GM19240 (cell line): ENCODE measurements at regions not wholly inside any gene's neighbourhood (a gene's known extent, or its start where the extent isn't known, plus 50 kb on each side); places are given as distances from the start of the nearest gene placed in this dataset.

Experiments
- DNase-seq: peaks from one replicate; pipeline ENCODE4 v3.0.0; 2011; ENCODE audit warnings: low spot score; ENCODE audit not compliant: insufficient read length

DNA sequence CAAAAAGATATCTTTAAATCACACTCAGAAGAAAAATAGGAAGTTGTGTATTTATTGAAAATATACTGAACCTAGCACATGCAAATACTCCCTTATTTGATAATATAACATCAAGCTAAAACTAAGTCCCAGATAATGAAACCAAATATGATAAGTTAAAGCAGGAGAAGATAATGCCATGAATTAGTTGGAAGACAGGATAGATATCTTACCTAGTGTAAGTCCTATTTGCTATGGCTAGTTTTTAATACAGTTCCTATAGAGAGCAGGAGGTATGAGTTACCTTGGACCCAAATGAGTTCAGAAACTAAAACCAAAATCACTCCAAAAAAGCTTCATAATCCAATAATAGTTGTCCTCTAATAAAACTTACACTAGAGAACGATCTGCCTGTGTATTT, 1407.1 kb upstream of the MIR17HG start:
- no peak for DNase-seq

GRCh38 chr13:89943139-89943538, 1404.3 kb upstream of the MIR17HG start:
- DNase-seq: no peak

DNA sequence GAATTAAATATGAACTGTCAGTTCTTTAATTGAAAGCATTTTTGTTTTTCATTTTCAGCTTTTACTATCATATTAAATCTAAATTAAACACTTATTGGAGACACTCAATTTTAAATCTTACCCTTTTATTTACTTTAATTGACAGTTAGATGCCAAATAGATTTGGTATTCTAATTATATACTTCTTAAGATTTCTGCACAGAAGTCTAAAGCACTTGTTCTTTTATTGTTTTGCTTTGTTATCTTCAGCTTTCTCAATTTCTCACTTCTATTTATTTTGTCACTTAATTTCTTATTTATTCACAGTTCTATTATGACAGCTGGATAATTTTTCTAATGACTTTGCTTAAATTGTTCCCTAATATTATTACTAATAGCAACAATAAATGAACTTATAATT, 1397.3 kb upstream of the MIR17HG start:
- DNase-seq: no peak

DNA sequence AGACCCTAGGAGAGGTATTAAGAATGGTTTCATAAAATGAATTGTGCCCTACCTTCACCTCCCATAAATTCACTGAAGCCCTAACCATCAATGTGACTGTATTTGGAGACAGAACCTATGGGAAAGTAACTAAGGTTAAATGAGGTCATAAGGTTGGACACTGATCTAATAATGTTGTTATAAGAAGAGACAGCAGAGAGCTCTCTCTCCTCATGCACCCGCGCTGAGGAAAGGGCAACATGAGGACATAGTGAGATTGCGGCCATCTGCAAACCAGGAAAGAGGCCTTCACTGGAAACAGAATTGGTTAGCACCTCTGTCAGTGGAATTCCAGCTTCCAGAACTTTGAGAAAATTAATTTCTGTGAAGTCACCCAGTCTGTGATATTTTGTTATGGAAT, 1396.1 kb upstream of the MIR17HG start:
- DNase-seq: no peak

- no peak for DNase-seq
Observed at GRCh38 chr13:89953581-89953980, 1393.9 kb upstream of the MIR17HG start.

DNA sequence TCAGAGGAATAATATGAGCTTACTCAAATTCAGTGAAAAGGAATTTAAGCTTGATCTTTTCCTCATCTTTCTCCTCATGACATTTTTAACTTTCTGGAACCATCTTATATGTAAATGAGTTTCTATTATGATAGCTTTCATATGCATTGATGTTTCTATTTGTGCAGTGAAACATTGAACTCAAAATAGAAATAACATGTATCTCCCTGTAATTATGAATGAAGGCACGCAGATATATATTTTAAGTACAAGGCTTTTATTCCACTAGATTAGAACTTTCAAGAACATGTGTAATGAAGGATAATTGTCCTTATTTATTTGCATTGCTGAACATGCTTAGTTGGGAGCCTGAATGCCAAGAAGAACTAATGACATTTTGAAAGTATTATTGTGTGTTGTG, 1391.7 kb upstream of the MIR17HG start:
- no peak for DNase-seq

- DNase-seq: no peak
Observed at GRCh38 chr13:89959074-89959473, 1388.4 kb upstream of the MIR17HG start.

DNA sequence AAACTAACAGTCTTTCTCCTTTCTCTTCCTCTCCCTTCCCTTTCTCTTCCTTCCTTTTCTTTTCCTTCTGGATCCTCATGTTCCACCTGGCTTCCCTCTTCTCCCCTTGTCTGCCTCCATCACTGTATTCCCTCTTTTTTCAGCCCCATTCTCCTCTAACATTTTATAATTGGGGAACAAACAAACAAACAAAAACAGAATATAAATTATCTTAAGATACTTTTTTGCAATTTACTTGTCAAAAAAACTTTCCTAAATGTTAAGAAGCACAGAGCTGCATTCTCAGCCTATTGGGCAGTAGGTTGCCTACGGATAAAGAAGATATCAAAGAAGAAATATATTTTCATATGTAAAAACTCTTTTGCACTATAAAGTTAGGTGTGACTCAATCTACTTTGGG, 1382.2 kb upstream of the MIR17HG start:
- no peak for DNase-seq

GRCh38 chr13:89966524-89966923, 1381.0 kb upstream of the MIR17HG start:
- no peak for DNase-seq

- no peak for DNase-seq
Observed at GRCh38 chr13:89967701-89968100, 1379.8 kb upstream of the MIR17HG start.

DNA sequence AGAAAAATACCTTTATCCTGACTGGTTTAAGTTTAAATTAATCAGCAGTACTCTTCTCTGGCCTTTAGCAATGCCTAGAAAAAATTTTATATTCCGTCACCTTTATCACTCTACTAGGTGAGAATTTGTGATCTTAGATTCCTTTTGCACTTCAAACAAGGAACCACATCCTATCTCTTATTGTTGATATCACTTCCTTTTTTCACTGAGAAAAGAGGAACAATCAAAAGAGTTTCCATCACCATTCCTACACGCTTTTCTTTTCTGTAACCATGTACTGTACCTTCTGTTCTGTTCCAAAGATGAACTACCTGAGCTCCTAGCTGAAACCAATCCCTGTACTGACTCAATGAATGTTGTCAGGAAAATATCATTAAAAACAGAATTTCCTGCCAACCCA, 1379.0 kb upstream of the MIR17HG start:
- DNase-seq: no peak

- DNase-seq: no peak
Observed at GRCh38 chr13:89970353-89970709, 1377.2 kb upstream of the MIR17HG start.

- no peak for DNase-seq
Observed at GRCh38 chr13:89977203-89977602, 1370.3 kb upstream of the MIR17HG start.

GRCh38 chr13:89980896-89981295, 1366.6 kb upstream of the MIR17HG start:
- no peak for DNase-seq

GRCh38 chr13:89982407-89983095, 1364.9 kb upstream of the MIR17HG start:
- DNase-seq: no peak

GRCh38 chr13:89988206-89988605, 1359.3 kb upstream of the MIR17HG start:
- no peak for DNase-seq

DNA sequence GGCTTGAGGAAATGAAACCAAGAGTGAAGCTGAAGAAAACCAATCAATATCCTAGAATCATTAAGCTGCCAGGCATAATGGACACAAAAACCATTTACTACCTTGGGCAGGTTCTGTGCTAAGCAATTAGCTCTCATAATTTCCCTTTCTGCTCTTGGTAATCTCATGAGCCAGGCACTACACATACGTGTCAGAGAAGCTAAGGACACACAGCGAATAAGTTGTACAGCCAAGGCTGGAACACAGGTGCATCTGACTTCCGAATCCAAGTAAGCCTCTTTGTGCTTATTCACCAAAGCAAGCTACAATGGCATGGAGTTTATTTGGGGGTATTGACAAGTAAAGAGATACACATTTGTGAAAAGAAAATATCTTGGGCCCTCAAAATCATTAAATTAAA, 1343.9 kb upstream of the MIR17HG start:
- no peak for DNase-seq

DNA sequence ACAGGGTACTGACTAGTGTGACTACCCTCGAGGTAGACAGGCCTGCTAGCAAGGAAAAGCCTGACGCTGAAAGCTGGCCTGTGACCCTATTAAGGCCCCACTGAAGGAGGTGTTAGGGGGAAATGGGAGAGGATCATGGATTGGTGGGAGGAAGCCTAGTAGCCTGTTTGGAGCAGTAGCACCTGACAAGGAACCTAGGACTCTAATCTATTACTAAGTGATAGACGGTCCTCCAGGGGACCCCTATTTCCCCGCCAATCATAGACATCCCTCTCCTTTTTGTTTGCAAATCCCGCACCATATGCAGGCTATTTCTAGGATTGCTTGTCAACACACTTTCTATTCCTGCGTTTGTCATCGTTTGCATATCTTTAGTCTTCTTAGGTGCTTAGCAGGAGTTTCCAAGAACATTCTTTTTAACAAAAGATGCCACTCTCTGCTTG, 1338.8 kb upstream of the MIR17HG start:
- no peak for DNase-seq

DNA sequence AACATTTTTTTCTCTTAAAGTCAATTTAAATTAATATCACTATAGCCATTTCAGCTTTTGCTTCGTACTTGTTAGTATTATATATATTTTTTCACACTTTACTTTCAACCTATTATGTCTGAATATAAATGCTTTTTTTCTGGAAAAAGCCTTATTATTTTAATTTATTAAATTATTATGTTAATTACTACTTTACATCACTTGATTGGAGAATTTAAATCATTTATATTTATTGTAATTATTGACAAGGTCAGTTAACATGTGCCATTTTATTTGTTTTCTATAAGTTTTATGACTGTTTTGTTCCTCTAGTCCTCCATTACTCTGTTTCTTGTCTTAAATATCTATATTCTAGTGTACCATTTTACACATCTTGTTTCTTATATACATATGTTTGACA, 1333.4 kb upstream of the MIR17HG start:
- no peak for DNase-seq

- no peak for DNase-seq
Observed at GRCh38 chr13:90015565-90016507, 1331.7 kb upstream of the MIR17HG start.

DNA sequence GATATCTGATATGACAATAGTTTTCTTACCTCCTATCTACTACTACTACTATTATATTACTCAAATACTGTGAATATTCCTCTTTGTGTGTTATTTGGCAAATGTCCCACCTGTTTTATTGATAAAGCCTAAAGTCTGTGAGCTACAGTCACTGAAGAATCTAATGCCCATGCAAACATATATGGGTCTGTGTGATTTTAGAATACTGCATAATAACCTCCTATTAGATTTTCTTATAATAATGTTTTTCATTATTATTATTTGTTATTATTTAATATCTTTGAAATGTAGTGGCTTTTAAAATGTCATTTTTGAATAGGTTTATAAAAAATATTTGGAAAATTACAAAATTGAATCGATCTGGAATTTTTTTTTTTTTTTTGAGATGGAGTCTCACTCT, 1330.8 kb upstream of the MIR17HG start:
- DNase-seq: no peak

GRCh38 chr13:90020536-90021070, 1326.9 kb upstream of the MIR17HG start:
- DNase-seq: no peak
